Stromal cell of bone marrow (primary cell): ENCODE measurements at regions not wholly inside any gene's neighbourhood (a gene's known extent, or its start where the extent isn't known, plus 50 kb on each side); places are given as distances from the start of the nearest gene placed in this dataset.
"Not testable (repeated sequence)": the region's sequence is repeated elsewhere in the genome, so short reads cannot be mapped to it uniquely, and the experiment has no call there.

Source experiments
- DNase-seq: peaks from one replicate; pipeline ENCODE4 v3.0.0-alpha.2; 2012; ENCODE audit warnings: low read depth

- no peak for DNase-seq
Observed at GRCh38 chr3:17833786-17834559, 91.5 kb upstream of the TBC1D5 start.

GRCh38 chr3:17832016-17832415 is 89.6 kb upstream of the TBC1D5 start:
- no peak for DNase-seq

- no peak for DNase-seq
Observed at GRCh38 chr3:17831366-17831765, 88.9 kb upstream of the TBC1D5 start.

- no peak for DNase-seq
Observed at GRCh38 chr3:17830788-17831187, 88.4 kb upstream of the TBC1D5 start.

- no peak for DNase-seq
Observed at GRCh38 chr3:17828388-17828787, 86.0 kb upstream of the TBC1D5 start.

- DNase-seq: no peak
Observed at GRCh38 chr3:17825298-17825697, 82.9 kb upstream of the TBC1D5 start.

GRCh38 chr3:17823816-17824215 is 81.4 kb upstream of the TBC1D5 start:
- no peak for DNase-seq

GRCh38 chr3:17823036-17823435 is 80.6 kb upstream of the TBC1D5 start:
- no peak for DNase-seq

- no peak for DNase-seq
Observed at GRCh38 chr3:17820704-17821103, 78.3 kb upstream of the TBC1D5 start.

GRCh38 chr3:17820275-17820674 is 77.8 kb upstream of the TBC1D5 start:
- DNase-seq: no peak

- not testable (repeated sequence) for DNase-seq
Observed at GRCh38 chr3:17817973-17818372, 75.5 kb upstream of the TBC1D5 start.

- no peak for DNase-seq
Observed at GRCh38 chr3:17817545-17817944, 75.1 kb upstream of the TBC1D5 start.

- DNase-seq: not testable (repeated sequence)
Observed at GRCh38 chr3:17816839-17817238, 74.4 kb upstream of the TBC1D5 start.

GRCh38 chr3:17812328-17812727 is 69.9 kb upstream of the TBC1D5 start:
- DNase-seq: not testable (repeated sequence)

- no peak for DNase-seq
Observed at GRCh38 chr3:17811646-17812045, 69.2 kb upstream of the TBC1D5 start.

- peak; percentile 25 for DNase-seq
Observed at GRCh38 chr3:17810759-17811158, 68.3 kb upstream of the TBC1D5 start.

- no peak for DNase-seq
Observed at GRCh38 chr3:17808994-17809393, 66.6 kb upstream of the TBC1D5 start.

GRCh38 chr3:17806876-17807275 is 64.4 kb upstream of the TBC1D5 start:
- DNase-seq: no peak

- no peak for DNase-seq
Observed at GRCh38 chr3:17806201-17806600, 63.8 kb upstream of the TBC1D5 start.

GRCh38 chr3:17805461-17805940 is 63.1 kb upstream of the TBC1D5 start:
- no peak for DNase-seq

- no peak for DNase-seq
Observed at GRCh38 chr3:17802950-17803349, 60.5 kb upstream of the TBC1D5 start.

- no peak for DNase-seq
Observed at GRCh38 chr3:17801131-17801530, 58.7 kb upstream of the TBC1D5 start.

GRCh38 chr3:17800232-17800631 is 57.8 kb upstream of the TBC1D5 start:
- DNase-seq: no peak

- DNase-seq: no peak
Observed at GRCh38 chr3:17799312-17799711, 56.9 kb upstream of the TBC1D5 start.
